Neuronal stem cell (in vitro differentiated cells): ENCODE measurements at regions not wholly inside any gene's neighbourhood (a gene's known extent, or its start where the extent isn't known, plus 50 kb on each side); places are given as distances from the start of the nearest gene placed in this dataset.

Experiments used
- DNase-seq: peaks from one replicate; pipeline ENCODE4 v3.0.0-alpha.2; 2013; ENCODE audit warnings: low spot score
- H2AFZ ChIP-seq: one replicate; pipeline ENCODE4 v1.6.1; 2013; ENCODE audit warnings: mild to moderate bottlenecking, low read length, inconsistent platforms
- H2AK5ac ChIP-seq: 2 replicates; pipeline ENCODE4 v1.6.1; 2013; ENCODE audit warnings: low read depth, mild to moderate bottlenecking, inconsistent platforms, low read length, moderate library complexity, mixed read lengths
- H2BK120ac ChIP-seq: 2 replicates; pipeline ENCODE4 v1.6.1; 2013; ENCODE audit warnings: low read depth, mild to moderate bottlenecking, inconsistent platforms, low read length, moderate library complexity, mixed read lengths
- H2BK12ac ChIP-seq: one replicate; pipeline ENCODE4 v1.6.1; 2013; ENCODE audit warnings: low read length, inconsistent platforms
- H2BK15ac ChIP-seq: 2 replicates; pipeline ENCODE4 v1.6.1; 2013; ENCODE audit warnings: mild to moderate bottlenecking, low read length, inconsistent platforms, mixed read lengths
- H2BK5ac ChIP-seq: one replicate; pipeline ENCODE4 v1.6.1; 2013; ENCODE audit warnings: inconsistent platforms, mild to moderate bottlenecking, low read length, moderate library complexity
- H3K14ac ChIP-seq: one replicate; pipeline ENCODE4 v1.6.1; 2013; ENCODE audit warnings: low read length, inconsistent platforms
- H3K18ac ChIP-seq: 2 replicates; pipeline ENCODE4 v1.6.1; 2013; ENCODE audit warnings: low read length, inconsistent platforms
- H3K23ac ChIP-seq: 2 replicates; pipeline ENCODE4 v1.6.1; 2013; ENCODE audit warnings: low read depth, mild to moderate bottlenecking, mixed read lengths, low read length, inconsistent platforms; ENCODE audit not compliant: poor library complexity
- H3K27ac ChIP-seq: replicated peaks from 3 replicates; pipeline ENCODE4 v1.5.1; 2013; ENCODE audit warnings: low read length, inconsistent platforms
- H3K27me3 ChIP-seq, 3 experiments: 2 replicates each; pipeline ENCODE4 v1.6.1; 2013; ENCODE audit warnings: low read length in 3 of 3, mild to moderate bottlenecking in 2 of 3, inconsistent platforms in 1 of 3, low read depth in 1 of 3, mixed read lengths in 1 of 3, moderate library complexity in 1 of 3; ENCODE audit not compliant: control insufficient read depth in 3 of 3, insufficient read depth in 3 of 3
- H3K36me3 ChIP-seq, 2 donors: replicated peaks in 1 of 2; 2 replicates each; pipeline ENCODE4 v1.6.1; 2013; ENCODE audit warnings: low read length in 2 of 2; ENCODE audit not compliant: control insufficient read depth in 2 of 2, insufficient read depth in 2 of 2
- H3K4ac ChIP-seq: 2 replicates; pipeline ENCODE4 v1.6.1; 2013; ENCODE audit warnings: inconsistent platforms, mild to moderate bottlenecking, low read length, moderate library complexity
- H3K4me1 ChIP-seq, 2 donors: 1 replicate in 1 of 2; 2 replicates in 1 of 2; pipeline ENCODE4 v1.6.1; 2013; ENCODE audit warnings: low read length in 2 of 2, low read depth in 1 of 2; ENCODE audit not compliant: control insufficient read depth in 2 of 2, insufficient read depth in 1 of 2
- H3K4me2 ChIP-seq: one replicate; pipeline ENCODE4 v1.6.1; 2013; ENCODE audit warnings: mild to moderate bottlenecking, low read length, inconsistent platforms; ENCODE audit not compliant: insufficient read depth, poor library complexity, severe bottlenecking
- H3K4me3 ChIP-seq, 2 donors: 2 replicates each; pipeline ENCODE4 v1.5.1; 2013; ENCODE audit warnings: low read length in 2 of 2, mild to moderate bottlenecking in 2 of 2, inconsistent platforms in 1 of 2, moderate library complexity in 1 of 2
- H3K79me1 ChIP-seq: one replicate; pipeline ENCODE4 v1.6.1; 2013; ENCODE audit warnings: low read depth, mild to moderate bottlenecking, inconsistent platforms, low read length, moderate library complexity
- H3K9ac ChIP-seq: one replicate; pipeline ENCODE4 v1.6.1; 2013; ENCODE audit warnings: mild to moderate bottlenecking, low read depth, low read length, inconsistent platforms; ENCODE audit not compliant: poor library complexity
- H3K9me3 ChIP-seq, 2 donors: replicated peaks in 1 of 2; 2 replicates each; pipeline versions ENCODE3 to v1.6.1; 2013; ENCODE audit warnings: low read length in 2 of 2, mild to moderate bottlenecking in 2 of 2, inconsistent platforms in 1 of 2, low read depth in 1 of 2, mixed read lengths in 1 of 2, moderate library complexity in 1 of 2; ENCODE audit not compliant: control insufficient read depth in 2 of 2, insufficient read depth in 1 of 2
- H4K8ac ChIP-seq: one replicate; pipeline ENCODE4 v1.6.1; 2013; ENCODE audit warnings: low read depth, mild to moderate bottlenecking, inconsistent platforms, low read length, moderate library complexity
- H4K91ac ChIP-seq: one replicate; pipeline ENCODE4 v1.6.1; 2013; ENCODE audit warnings: low read length, low read depth, mild to moderate bottlenecking, inconsistent platforms; ENCODE audit not compliant: poor library complexity
- WGBS, 2 donors: extraction: QIAGEN DNeasy Blood & Tissue Kit; methylation state at CpG; one replicate each; pipeline ENCODE4 v1.1.7; 2013; ENCODE audit warnings: missing lambda C conversion rate in 2 of 2, mixed read lengths in 1 of 2; ENCODE audit not compliant: insufficient read length in 2 of 2, insufficient replicate concordance in 1 of 2; ENCODE audit errors: extremely low coverage in 2 of 2; 5-methylcytosine and 5-hydroxymethylcytosine counted together

DNA sequence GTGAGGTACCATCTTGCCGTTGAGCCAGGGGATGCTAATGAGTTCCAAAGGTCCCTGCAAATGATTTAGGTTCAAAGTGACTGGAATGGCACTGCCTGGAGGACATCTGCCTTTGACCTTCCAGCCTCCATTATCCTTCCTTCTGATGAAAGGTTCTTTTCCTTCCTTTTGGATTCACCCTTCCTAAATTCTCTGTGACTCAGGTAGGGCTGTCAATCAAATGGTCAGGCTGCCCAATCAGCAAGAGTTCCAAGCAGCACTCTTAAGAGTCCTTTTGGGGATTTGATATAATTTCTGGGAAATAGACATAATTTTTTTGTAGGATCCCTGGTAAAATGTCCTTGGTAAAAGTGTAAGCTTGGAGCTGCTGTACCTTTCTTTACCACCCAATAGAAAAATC is 58.8 kb upstream of the LMO4 start:
- Histone ChIP-seq H2AFZ (no peak overlapping the region), H3K9ac (no peak overlapping the region), H3K36me3 (no peaks in the 10 kb centered on the region), H4K8ac (no peak overlapping the region), H3K27ac (no peak overlapping the region), H3K79me1 (no peaks in the 10 kb centered on the region), H2BK120ac (no peak overlapping the region), H2BK5ac (no peak overlapping the region), H3K18ac (no peak overlapping the region), H3K4me2 (no peak overlapping the region), H3K9me3 (peaks cover 0 to 2% of the 10 kb centered on the region in 2 donors), H3K4ac (no peak overlapping the region), H3K4me1 (peaks cover 0 to 7% of the 10 kb centered on the region in 2 donors), H3K4me3 (no peak overlapping the region), H2AK5ac (no peak overlapping the region), H3K23ac (no peak overlapping the region), H2BK15ac (no peak overlapping the region), H2BK12ac (no peak overlapping the region), H4K91ac (no peak overlapping the region), H3K27me3 (no peaks in the 10 kb centered on the region), H3K14ac (no peak overlapping the region)
- no CpG with 5 or more reads among the region's 1 CpG for whole genome bisulfite sequencing, 2 donors
- no peak for DNase-seq

DNA sequence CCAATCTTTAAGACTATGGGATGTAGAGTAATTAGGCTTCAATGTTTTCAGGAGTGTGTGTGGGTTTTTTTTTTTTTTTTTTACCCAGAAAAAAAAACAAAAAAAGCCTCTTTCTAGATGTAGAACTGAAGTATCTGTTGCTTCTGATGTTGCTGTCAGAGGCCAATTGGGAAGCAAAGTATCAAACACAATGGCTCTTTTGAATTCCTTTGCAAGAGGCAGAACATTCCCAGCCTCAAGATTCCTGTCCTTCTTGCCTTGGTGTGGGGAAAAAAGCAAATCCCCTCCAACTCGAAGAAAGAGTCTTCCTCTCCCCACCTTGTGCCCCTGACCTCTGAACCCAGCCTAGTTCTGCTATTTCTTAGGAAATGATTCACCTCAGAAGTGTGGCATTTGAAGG is 55.4 kb upstream of the LMO4 start:
- Histone ChIP-seq H3K4me1 (peaks cover 0 to 10% of the 10 kb centered on the region in 2 donors), H3K9me3 (no peaks in the 10 kb centered on the region), H3K4me3 (no peak overlapping the region), H3K36me3 (no peaks in the 10 kb centered on the region), H2BK12ac (no peak overlapping the region), H2AK5ac (no peak overlapping the region), H4K8ac (no peak overlapping the region), H2AFZ (no peak overlapping the region), H3K14ac (no peak overlapping the region), H3K79me1 (no peaks in the 10 kb centered on the region), H3K23ac (no peak overlapping the region), H3K9ac (no peak overlapping the region), H3K18ac (no peak overlapping the region), H3K27me3 (no peaks in the 10 kb centered on the region), H4K91ac (no peak overlapping the region), H2BK5ac (no peak overlapping the region), H3K4ac (no peak overlapping the region), H2BK120ac (no peak overlapping the region), H2BK15ac (no peak overlapping the region), H3K27ac (peak overlapping the region; percentile 42), H3K4me2 (no peak overlapping the region)
- peak; percentile 46 for DNase-seq
- no CpG with 5 or more reads among the region's 1 CpG for WGBS, 2 donors

DNA sequence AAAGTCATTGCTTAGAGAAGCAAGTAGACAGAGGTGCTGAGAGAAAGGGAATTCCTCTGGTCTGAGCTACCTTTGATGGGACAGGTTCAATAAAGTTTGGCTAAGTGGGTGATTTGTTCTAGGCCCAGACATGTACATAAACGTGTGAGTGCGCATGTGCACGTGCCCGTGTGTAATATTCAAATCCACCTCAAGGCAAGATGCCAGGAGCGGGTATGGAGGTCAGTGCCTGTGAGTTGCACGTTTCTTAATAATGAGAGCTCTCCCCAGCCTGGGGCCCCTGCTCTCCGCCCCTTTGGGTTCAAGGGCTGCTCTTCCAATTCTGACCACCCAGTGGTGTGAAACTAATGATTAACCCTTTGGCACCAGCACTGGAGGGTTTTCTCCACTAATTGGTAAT is 53.8 kb upstream of the LMO4 start:
- Histone ChIP-seq H3K23ac (no peak overlapping the region), H3K4me2 (no peak overlapping the region), H2AK5ac (no peak overlapping the region), H4K8ac (no peak overlapping the region), H4K91ac (no peak overlapping the region), H2BK12ac (no peak overlapping the region), H3K14ac (no peak overlapping the region), H3K36me3 (no peaks in the 10 kb centered on the region), H3K9ac (no peak overlapping the region), H3K79me1 (no peaks in the 10 kb centered on the region), H3K27ac (no peak overlapping the region), H3K18ac (peak overlapping the region; percentile 52), H3K27me3 (no peaks in the 10 kb centered on the region), H2BK15ac (no peak overlapping the region), H2BK120ac (peak overlapping the region; percentile 23), H3K4ac (no peak overlapping the region), H2AFZ (no peak overlapping the region), H3K9me3 (no peaks in the 10 kb centered on the region), H3K4me3 (no peak overlapping the region), H2BK5ac (no peak overlapping the region), H3K4me1 (peaks cover 0 to 10% of the 10 kb centered on the region in 2 donors)
- DNase-seq: no peak
- WGBS, 2 donors: no CpG with 5 or more reads among the region's 7 CpGs

DNA sequence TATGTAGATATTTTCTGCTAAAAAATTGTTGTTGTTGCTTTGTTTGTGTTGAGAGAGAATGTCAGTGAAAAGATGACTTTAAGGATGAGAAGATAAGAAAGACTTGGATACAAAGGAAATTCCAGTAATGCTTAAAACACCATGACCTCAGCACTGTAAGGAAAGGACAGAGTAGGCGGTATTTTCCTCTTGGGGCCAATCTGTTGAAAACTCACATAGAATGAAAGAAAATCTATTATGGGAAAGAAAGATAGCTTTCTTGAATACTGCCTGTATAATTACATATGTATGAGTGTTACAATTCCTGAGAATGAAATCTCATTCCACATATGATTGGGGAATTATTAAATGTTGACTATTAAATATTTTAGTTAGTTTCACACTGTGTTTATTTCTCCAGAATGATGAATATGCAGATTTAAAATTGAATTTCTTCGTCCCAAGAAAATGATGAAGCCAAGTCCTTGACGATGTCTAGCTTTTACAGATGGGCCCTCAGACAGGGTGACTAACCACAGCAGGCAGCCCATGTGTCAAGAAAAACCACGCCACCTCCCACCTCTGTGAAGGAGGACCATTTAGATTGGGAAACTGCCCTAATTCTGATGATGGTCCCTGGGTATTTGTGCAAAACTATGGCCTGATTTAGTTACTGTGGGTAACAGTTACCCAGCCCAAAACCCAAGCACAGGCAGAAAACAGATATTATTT is 49.7 kb upstream of the LMO4 start:
- no peaks in the 10 kb centered on the region for H3K79me1 ChIP-seq
- H3K4me2 ChIP-seq: no peak overlapping the region
- no peak overlapping the region for H2BK5ac ChIP-seq
- H2BK120ac ChIP-seq: no peak overlapping the region
- H3K27me3 ChIP-seq: no peaks in the 10 kb centered on the region
- H2BK12ac ChIP-seq: no peak overlapping the region
- no peak overlapping the region for H2AFZ ChIP-seq
- H3K4ac ChIP-seq: no peak overlapping the region
- no peak overlapping the region for H3K23ac ChIP-seq
- H3K18ac ChIP-seq: no peak overlapping the region
- peaks cover 0 to 6% of the 10 kb centered on the region in 2 donors for H3K4me1 ChIP-seq
- H4K91ac ChIP-seq: no peak overlapping the region
- H3K36me3 ChIP-seq: no peaks in the 10 kb centered on the region
- no peak for DNase-seq
- H3K27ac ChIP-seq: no peak overlapping the region
- H4K8ac ChIP-seq: no peak overlapping the region
- no CpG with 5 or more reads among the region's 4 CpGs for WGBS, 2 donors
- no peaks in the 10 kb centered on the region for H3K9me3 ChIP-seq
- H3K14ac ChIP-seq: no peak overlapping the region
- H3K9ac ChIP-seq: no peak overlapping the region
- H2AK5ac ChIP-seq: no peak overlapping the region
- H2BK15ac ChIP-seq: no peak overlapping the region
- H3K4me3 ChIP-seq: no peak overlapping the region
